ENCODE measurements at regions not wholly inside any gene's neighbourhood (a gene's known extent, or its start where the extent isn't known, plus 50 kb on each side); places are given as distances from the start of the nearest gene placed in this dataset.

- DNase-seq, result no peak
Measured at GRCh38 chr16:55938126-55938525, 63.0 kb upstream of the CES5A start.

DNA sequence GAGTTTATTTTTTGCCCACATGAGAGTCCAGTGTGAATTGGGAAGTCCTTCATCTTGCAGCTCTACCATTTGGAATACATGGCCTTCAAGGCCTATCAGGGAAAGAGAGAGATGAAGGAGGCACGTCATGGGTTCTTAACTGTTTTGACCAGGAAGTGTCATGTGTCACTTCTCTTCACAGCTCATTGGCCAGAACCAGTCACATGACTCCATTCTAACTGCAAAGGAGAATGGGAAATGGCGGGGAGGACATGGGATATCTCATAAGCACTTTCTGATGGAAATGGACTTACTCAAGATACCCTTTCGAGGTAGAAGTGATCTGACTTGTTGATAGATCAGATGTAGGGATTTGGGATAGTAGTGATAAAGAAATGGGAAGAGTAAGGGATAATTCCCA lies 57.9 kb upstream of the CES5A start:
- DNase-seq, result no peak

- DNase-seq, result no peak
Measured at GRCh38 chr16:55930036-55930435, 54.9 kb upstream of the CES5A start.

GRCh38 chr16:55929181-55929580 lies 54.0 kb upstream of the CES5A start:
- no peak for DNase-seq

DNA sequence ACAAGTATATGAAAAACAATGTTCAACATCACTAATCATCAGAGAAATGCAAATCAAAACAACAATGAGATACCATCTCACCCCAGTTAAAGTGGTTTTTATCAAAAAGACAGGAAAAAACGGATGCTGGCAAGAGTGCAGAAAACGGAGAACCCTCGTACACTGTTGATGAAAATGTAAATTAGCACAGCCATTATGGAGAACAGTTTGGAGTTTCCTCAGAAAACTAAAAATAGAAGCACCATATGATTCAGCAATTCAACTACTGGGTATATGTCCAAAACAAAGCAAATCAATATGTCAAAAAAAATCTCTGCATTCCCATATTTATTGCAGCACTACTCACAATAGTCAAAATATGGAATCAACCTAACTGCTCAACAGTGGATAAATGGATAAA lies 50.1 kb upstream of the CES5A start:
- DNase-seq, result no peak
